HepG2 (cell line): ENCODE measurements at regions not wholly inside any gene's neighbourhood (a gene's known extent, or its start where the extent isn't known, plus 50 kb on each side); places are given as distances from the start of the nearest gene placed in this dataset.

Experiments used
- CBFB ChIP-seq: sonication (generic); formaldehyde crosslinking; IDR thresholded peaks from 2 replicates; pipeline ENCODE4 v1.4.0; 2020; ENCODE audit warnings: missing genetic modification reagents
- CCAR2 ChIP-seq: fragments of 200-400 bp; formaldehyde crosslinking; optimal IDR thresholded peaks from 2 replicates; pipeline ENCODE3; 2018; ENCODE audit warnings: low read depth, mild to moderate bottlenecking, low read length, moderate library complexity
- CHD4 ChIP-seq: fragments of 200-600 bp; sonication (generic); IDR thresholded peaks from 2 replicates; pipeline ENCODE4 v1.7.0; 2017; ENCODE audit warnings: mild to moderate bottlenecking, low read length, borderline replicate concordance
- FOXP4 ChIP-seq: sonication (generic); formaldehyde crosslinking; IDR thresholded peaks from 2 replicates; pipeline ENCODE4 v1.4.0; 2020; ENCODE audit warnings: missing genetic modification reagents
- HDAC6 ChIP-seq: fragments of 200-600 bp; sonication (generic); IDR thresholded peaks from 2 replicates; pipeline ENCODE4 v1.7.0; 2017; ENCODE audit warnings: mild to moderate bottlenecking, antibody characterized with exemption, low read length, low read depth
- ISL2 ChIP-seq: sonication (generic); formaldehyde crosslinking; IDR thresholded peaks from 2 replicates; pipeline ENCODE4 v1.5.0; 2020; ENCODE audit warnings: missing genetic modification reagents
- THAP11 ChIP-seq: IDR thresholded peaks from 2 replicates; pipeline ENCODE4 v1.6.1; 2016; ENCODE audit warnings: missing biosample characterization, missing genetic modification reagents
- ZBTB7B ChIP-seq: sonication (generic); formaldehyde crosslinking; IDR thresholded peaks from 2 replicates; pipeline ENCODE4 v1.4.0; 2020; ENCODE audit warnings: missing genetic modification reagents
- ZC3H13 ChIP-seq: sonication (generic); formaldehyde crosslinking; IDR thresholded peaks from 2 replicates; pipeline ENCODE4 v1.8.1; 2023; ENCODE audit warnings: mild to moderate bottlenecking, missing genetic modification reagents, moderate library complexity
- ZFP41 ChIP-seq: sonication (generic); formaldehyde crosslinking; IDR thresholded peaks from 2 replicates; pipeline ENCODE4 v1.4.0; 2020; ENCODE audit warnings: mild to moderate bottlenecking, missing genetic modification reagents, borderline replicate concordance
- ZFP62 ChIP-seq: sonication (generic); formaldehyde crosslinking; IDR thresholded peaks from 2 replicates; pipeline ENCODE4 v1.4.0; 2020; ENCODE audit warnings: missing genetic modification reagents
- ZFP91 ChIP-seq: sonication (generic); formaldehyde crosslinking; IDR thresholded peaks from 2 replicates; pipeline ENCODE4 v1.9.0; 2022; ENCODE audit warnings: missing genetic modification reagents, mild to moderate bottlenecking, borderline replicate concordance
- ZMYM3 ChIP-seq: sonication (generic); formaldehyde crosslinking; IDR thresholded peaks from 2 replicates; pipeline ENCODE4 v1.5.1; 2020; ENCODE audit warnings: mild to moderate bottlenecking, missing genetic modification reagents
- ZMYM4 ChIP-seq: sonication (generic); formaldehyde crosslinking; IDR thresholded peaks from 2 replicates; pipeline ENCODE4 v1.8.1; 2023; ENCODE audit warnings: mild to moderate bottlenecking, missing genetic modification reagents
- ZNF318 ChIP-seq: sonication (generic); formaldehyde crosslinking; IDR thresholded peaks from 2 replicates; pipeline ENCODE4 v1.4.0; 2020; ENCODE audit warnings: mild to moderate bottlenecking, missing genetic modification reagents
- ZNF615 ChIP-seq: sonication (generic); formaldehyde crosslinking; IDR thresholded peaks from 2 replicates; pipeline ENCODE4 v1.5.0; 2020; ENCODE audit warnings: mild to moderate bottlenecking, missing genetic modification reagents, borderline replicate concordance
- ZNF660 ChIP-seq: sonication (generic); formaldehyde crosslinking; IDR thresholded peaks from 2 replicates; pipeline ENCODE4 v1.5.1; 2020; ENCODE audit warnings: mild to moderate bottlenecking, low read depth, missing genetic modification reagents, borderline replicate concordance
- ZNF670 ChIP-seq: sonication (generic); formaldehyde crosslinking; IDR thresholded peaks from 2 replicates; pipeline ENCODE4 v1.8.0; 2022; ENCODE audit warnings: mild to moderate bottlenecking, missing genetic modification reagents, borderline replicate concordance
- ZNF776 ChIP-seq: sonication (generic); formaldehyde crosslinking; IDR thresholded peaks from 2 replicates; pipeline ENCODE4 v1.4.0; 2020; ENCODE audit warnings: mild to moderate bottlenecking, missing genetic modification reagents

GRCh38 chr2:166784296-166784946 lies 103.9 kb upstream of the XIRP2 start (continued):
- TF ChIP-seq ZNF318 (CRISPR knock-in tag): no peak
- no peak for TF ChIP-seq ZFP91 (CRISPR knock-in tag)
- no peak for TF ChIP-seq ZNF660
- no peak for TF ChIP-seq ZNF776
- no peak for TF ChIP-seq ZFP41 (CRISPR knock-in tag)
- no peak for TF ChIP-seq THAP11 (CRISPR knock-in tag)
- 0 out of 2 replicates have a peak, but pooled peaks have one; percentile 38 for TF ChIP-seq ZNF670 (CRISPR knock-in tag)
- TF ChIP-seq CBFB: no peak
- no peak for TF ChIP-seq ZC3H13 (CRISPR knock-in tag)
- TF ChIP-seq ISL2 (CRISPR knock-in tag): peak; percentile 33; the same call in 1 of the 2 replicates
- peak; percentile 65 for TF ChIP-seq FOXP4 (CRISPR knock-in tag)
- no peak for TF ChIP-seq ZNF615 (CRISPR knock-in tag)
- TF ChIP-seq HDAC6: no peak
- TF ChIP-seq ZFP62 (CRISPR knock-in tag): no peak
- no peak for TF ChIP-seq ZBTB7B (CRISPR knock-in tag)
- peak; percentile 35; the same call in 1 of the 2 replicates for TF ChIP-seq ZMYM4 (CRISPR knock-in tag)
- peak; percentile 26; the same call in 1 of the 2 replicates for TF ChIP-seq ZMYM3 (CRISPR knock-in tag)
- TF ChIP-seq CHD4: no peak
- TF ChIP-seq CCAR2: no peak
